GM19351 (cell line): ENCODE measurements at regions not wholly inside any gene's neighbourhood (a gene's known extent, or its start where the extent isn't known, plus 50 kb on each side); places are given as distances from the start of the nearest gene placed in this dataset.

Experiments
- ATAC-seq: cut with Tn5 transposase; IDR thresholded peaks from one replicate; pipeline ENCODE4 v1.9.1; 2021; ENCODE audit warnings: mild to moderate bottlenecking, moderate library complexity; ENCODE audit not compliant: unreplicated experiment

- ATAC-seq, result no peak
These were observed 223.1 kb upstream of the KIRREL3 start for GRCh38 chr11:127223633-127224032.

- ATAC-seq, result no peak
These were observed 222.5 kb upstream of the KIRREL3 start for GRCh38 chr11:127223026-127223425.

GRCh38 chr11:127219704-127220103, 219.1 kb upstream of the KIRREL3 start:
- ATAC-seq, result no peak

- no peak for ATAC-seq
These were observed 217.7 kb upstream of the KIRREL3 start for GRCh38 chr11:127218275-127218608.

GRCh38 chr11:127217452-127218274, 217.1 kb upstream of the KIRREL3 start:
- ATAC-seq, result no peak

GRCh38 chr11:127205688-127206217, 205.2 kb upstream of the KIRREL3 start:
- no peak for ATAC-seq

- no peak for ATAC-seq
These were observed 202.9 kb upstream of the KIRREL3 start for GRCh38 chr11:127203490-127203889.

- no peak for ATAC-seq
These were observed 201.5 kb upstream of the KIRREL3 start for GRCh38 chr11:127202105-127202504.

GRCh38 chr11:127199306-127199801, 198.8 kb upstream of the KIRREL3 start:
- no peak for ATAC-seq

GRCh38 chr11:127195501-127196120, 195.0 kb upstream of the KIRREL3 start:
- no peak for ATAC-seq

GRCh38 chr11:127194521-127194920, 194.0 kb upstream of the KIRREL3 start:
- ATAC-seq, result no peak

- ATAC-seq, result no peak
These were observed 193.4 kb upstream of the KIRREL3 start for GRCh38 chr11:127193950-127194349.

GRCh38 chr11:127191689-127192088, 191.1 kb upstream of the KIRREL3 start:
- no peak for ATAC-seq

GRCh38 chr11:127191261-127191660, 190.7 kb upstream of the KIRREL3 start:
- ATAC-seq, result no peak

- no peak for ATAC-seq
These were observed 182.1 kb upstream of the KIRREL3 start for GRCh38 chr11:127182586-127183203.

GRCh38 chr11:127157225-127157624, 156.7 kb upstream of the KIRREL3 start:
- ATAC-seq, result no peak

GRCh38 chr11:127149410-127149809, 148.8 kb upstream of the KIRREL3 start:
- ATAC-seq, result no peak

- ATAC-seq, result no peak
These were observed 142.7 kb upstream of the KIRREL3 start for GRCh38 chr11:127143251-127143650.

- ATAC-seq, result no peak
These were observed 138.0 kb upstream of the KIRREL3 start for GRCh38 chr11:127138613-127139012.

- no peak for ATAC-seq
These were observed 137.3 kb upstream of the KIRREL3 start for GRCh38 chr11:127137771-127138280.

GRCh38 chr11:127136438-127136837, 135.9 kb upstream of the KIRREL3 start:
- ATAC-seq, result no peak
